Activated CD8-positive, alpha-beta T cell treated with anti-CD3 and anti-CD28 coated beads, Interleukin-2, amount 10 ng/mL, durations not matched to agents 7 days and 5 days (primary cell): ENCODE measurements at regions not wholly inside any gene's neighbourhood (a gene's known extent, or its start where the extent isn't known, plus 50 kb on each side); places are given as distances from the start of the nearest gene placed in this dataset.

Experiments
- ATAC-seq: fragments of 150-1000 bp; cut with Tn5 transposase; one replicate; pipeline ENCODE4 v1.10.0; 2021; ENCODE audit warnings: moderate library complexity
- CTCF ChIA-PET: fragments of 350-600 bp; sonication (Branson Sonifier 250); formaldehyde crosslinking; loops from one replicate; lab custom pipeline; 2021; ENCODE audit warnings: antibody characterized with exemption; lab: Charles Lee
- POLR2A ChIA-PET: fragments of 350-600 bp; sonication (Branson Sonifier 250); formaldehyde crosslinking; loops from one replicate; lab custom pipeline; 2021; ENCODE audit warnings: antibody characterized with exemption; lab: Charles Lee
- DNase-seq: peaks from one replicate; pipeline ENCODE4 v3.0.0-alpha.2; 2020
- H3K27ac Mint-ChIP-seq: one replicate; pipeline ENCODE4 v1.8.0; 2021; ENCODE audit warnings: mild to moderate bottlenecking, mixed read lengths
- H3K27me3 Mint-ChIP-seq: one replicate; pipeline ENCODE4 v1.8.0; 2021; ENCODE audit warnings: low read depth, mixed read lengths
- H3K36me3 Mint-ChIP-seq: one replicate; pipeline ENCODE4 v1.8.0; 2021; ENCODE audit warnings: low read depth, mixed read lengths
- H3K4me1 Mint-ChIP-seq: one replicate; pipeline ENCODE4 v1.8.0; 2021; ENCODE audit warnings: low read depth, mixed read lengths
- H3K4me3 Mint-ChIP-seq: one replicate; pipeline ENCODE4 v1.8.0; 2021; ENCODE audit warnings: mild to moderate bottlenecking, mixed read lengths
- H3K9me3 Mint-ChIP-seq: one replicate; pipeline ENCODE4 v1.8.0; 2022; ENCODE audit warnings: mixed read lengths; ENCODE audit not compliant: insufficient read depth

- Mint-ChIP-seq H3K4me3 (no peak overlapping the region), H3K4me1 (no peaks in the 10 kb centered on the region), H3K9me3 (no peaks in the 10 kb centered on the region), H3K36me3 (no peaks in the 10 kb centered on the region), H3K27ac (no peak overlapping the region), H3K27me3 (no peaks in the 10 kb centered on the region)
- CTCF ChIA-PET: no interaction called here
- POLR2A ChIA-PET: no interaction called here
- no peak for DNase-seq
- no peak for ATAC-seq
Observed at GRCh38 chr2:18484625-18485024, 75.8 kb downstream of the RDH14 start.

GRCh38 chr2:18483896-18484295 lies 76.6 kb downstream of the RDH14 start:
- H3K9me3 Mint-ChIP-seq: no peaks in the 10 kb centered on the region
- no peaks in the 10 kb centered on the region for H3K36me3 Mint-ChIP-seq
- no peak for DNase-seq
- H3K27ac Mint-ChIP-seq: no peak overlapping the region
- H3K4me1 Mint-ChIP-seq: no peaks in the 10 kb centered on the region
- ATAC-seq: no peak
- no peak overlapping the region for H3K4me3 Mint-ChIP-seq
- POLR2A ChIA-PET: no interaction called here
- CTCF ChIA-PET: no interaction called here
- H3K27me3 Mint-ChIP-seq: no peaks in the 10 kb centered on the region

- Mint-ChIP-seq H3K36me3 (no peaks in the 10 kb centered on the region), H3K27ac (no peak overlapping the region), H3K4me3 (no peak overlapping the region), H3K4me1 (no peaks in the 10 kb centered on the region), H3K9me3 (no peaks in the 10 kb centered on the region), H3K27me3 (no peaks in the 10 kb centered on the region)
- ATAC-seq: no peak
- no peak for DNase-seq
- POLR2A ChIA-PET: no interaction called here
- CTCF ChIA-PET: no interaction called here
Observed at GRCh38 chr2:18482666-18483065, 77.8 kb downstream of the RDH14 start.

- H3K9me3 Mint-ChIP-seq: no peaks in the 10 kb centered on the region
- no peak overlapping the region for H3K4me3 Mint-ChIP-seq
- ATAC-seq (no peak), DNase-seq (no peak)
- ChIA-PET POLR2A (no interaction called here), CTCF (no interaction called here)
- H3K4me1 Mint-ChIP-seq: no peaks in the 10 kb centered on the region
- H3K36me3 Mint-ChIP-seq: no peaks in the 10 kb centered on the region
- H3K27me3 Mint-ChIP-seq: no peaks in the 10 kb centered on the region
- H3K27ac Mint-ChIP-seq: no peak overlapping the region
Observed at GRCh38 chr2:18479947-18480369, 80.5 kb downstream of the RDH14 start.

- no peak overlapping the region for H3K27ac Mint-ChIP-seq
- peaks cover 3% of the 10 kb centered on the region for H3K27me3 Mint-ChIP-seq
- DNase-seq (no peak), ATAC-seq (no peak)
- no peak overlapping the region for H3K4me3 Mint-ChIP-seq
- no peaks in the 10 kb centered on the region for H3K4me1 Mint-ChIP-seq
- no peaks in the 10 kb centered on the region for H3K36me3 Mint-ChIP-seq
- ChIA-PET POLR2A (interaction anchor here (0.6 kb wide), 1 partner anchor 871 kb away, joined by 3 read pairs; no protein-coding TSS in a partner anchor), CTCF (no interaction called here)
- H3K9me3 Mint-ChIP-seq: no peaks in the 10 kb centered on the region
Observed at GRCh38 chr2:18477293-18477692, 83.2 kb downstream of the RDH14 start.

GRCh38 chr2:18476484-18476883 lies 84.0 kb downstream of the RDH14 start:
- no peak for ATAC-seq
- ChIA-PET POLR2A (no interaction called here), CTCF (no interaction called here)
- no peaks in the 10 kb centered on the region for H3K4me1 Mint-ChIP-seq
- no peaks in the 10 kb centered on the region for H3K36me3 Mint-ChIP-seq
- no peak overlapping the region for H3K27ac Mint-ChIP-seq
- H3K4me3 Mint-ChIP-seq: no peak overlapping the region
- DNase-seq: no peak
- H3K27me3 Mint-ChIP-seq: peaks cover 3% of the 10 kb centered on the region
- no peaks in the 10 kb centered on the region for H3K9me3 Mint-ChIP-seq

GRCh38 chr2:18475884-18476283 lies 84.6 kb downstream of the RDH14 start:
- no peak overlapping the region for H3K4me3 Mint-ChIP-seq
- CTCF ChIA-PET: no interaction called here
- H3K4me1 Mint-ChIP-seq: no peaks in the 10 kb centered on the region
- peaks cover 3% of the 10 kb centered on the region for H3K27me3 Mint-ChIP-seq
- H3K27ac Mint-ChIP-seq: no peak overlapping the region
- no peaks in the 10 kb centered on the region for H3K9me3 Mint-ChIP-seq
- no peak for ATAC-seq
- POLR2A ChIA-PET: no interaction called here
- DNase-seq: no peak
- no peaks in the 10 kb centered on the region for H3K36me3 Mint-ChIP-seq

- no peak overlapping the region for H3K27ac Mint-ChIP-seq
- no peaks in the 10 kb centered on the region for H3K4me1 Mint-ChIP-seq
- no peaks in the 10 kb centered on the region for H3K9me3 Mint-ChIP-seq
- no peaks in the 10 kb centered on the region for H3K36me3 Mint-ChIP-seq
- DNase-seq: no peak
- ChIA-PET POLR2A (no interaction called here), CTCF (no interaction called here)
- H3K27me3 Mint-ChIP-seq: peaks cover 3% of the 10 kb centered on the region
- ATAC-seq: no peak
- no peak overlapping the region for H3K4me3 Mint-ChIP-seq
Observed at GRCh38 chr2:18474700-18475099, 85.8 kb downstream of the RDH14 start.

GRCh38 chr2:18473241-18474181 lies 86.9 kb downstream of the RDH14 start:
- ATAC-seq: no peak
- no peak overlapping the region for H3K27ac Mint-ChIP-seq

GRCh38 chr2:18467749-18468360 lies 92.6 kb downstream of the RDH14 start:
- POLR2A ChIA-PET: no interaction called here
- ATAC-seq (no peak), DNase-seq (no peak)
- no peak overlapping the region for H3K27ac Mint-ChIP-seq
- H3K36me3 Mint-ChIP-seq: no peaks in the 10 kb centered on the region
- H3K27me3 Mint-ChIP-seq: no peaks in the 10 kb centered on the region
- no peak overlapping the region for H3K4me3 Mint-ChIP-seq
- H3K4me1 Mint-ChIP-seq: no peaks in the 10 kb centered on the region
- CTCF ChIA-PET: no interaction called here
- H3K9me3 Mint-ChIP-seq: no peaks in the 10 kb centered on the region

More at GRCh38 chr2:18473241-18474181, 86.9 kb downstream of the RDH14 start:
- H3K9me3 Mint-ChIP-seq: no peaks in the 10 kb centered on the region
- H3K36me3 Mint-ChIP-seq: no peaks in the 10 kb centered on the region
- no peak overlapping the region for H3K4me3 Mint-ChIP-seq
- ChIA-PET CTCF (no interaction called here), POLR2A (no interaction called here)
- no peak for DNase-seq
- no peaks in the 10 kb centered on the region for H3K4me1 Mint-ChIP-seq
- peaks cover 3% of the 10 kb centered on the region for H3K27me3 Mint-ChIP-seq

- no peak overlapping the region for H3K27ac Mint-ChIP-seq
- H3K4me1 Mint-ChIP-seq: no peaks in the 10 kb centered on the region
- no peak overlapping the region for H3K4me3 Mint-ChIP-seq
- H3K9me3 Mint-ChIP-seq: no peaks in the 10 kb centered on the region
- ATAC-seq (no peak), DNase-seq (no peak)
- H3K36me3 Mint-ChIP-seq: no peaks in the 10 kb centered on the region
- H3K27me3 Mint-ChIP-seq: peaks cover 3% of the 10 kb centered on the region
- ChIA-PET CTCF (no interaction called here), POLR2A (no interaction called here)
Observed at GRCh38 chr2:18465979-18466378, 94.5 kb downstream of the RDH14 start.

- Mint-ChIP-seq H3K27me3 (peaks cover 3% of the 10 kb centered on the region), H3K27ac (no peak overlapping the region), H3K4me1 (no peaks in the 10 kb centered on the region), H3K4me3 (no peak overlapping the region), H3K9me3 (no peaks in the 10 kb centered on the region), H3K36me3 (no peaks in the 10 kb centered on the region)
- ATAC-seq: no peak
- DNase-seq: no peak
- ChIA-PET POLR2A (no interaction called here), CTCF (no interaction called here)
Observed at GRCh38 chr2:18464913-18465312, 95.5 kb downstream of the RDH14 start.
